Kidney (tissue), 13 donors: ENCODE measurements at regions not wholly inside any gene's neighbourhood (a gene's known extent, or its start where the extent isn't known, plus 50 kb on each side); places are given as distances from the start of the nearest gene placed in this dataset.
A peak's percentile ranks its signal among the peaks of the same experiment; 100 is the strongest.

Experiments
- DNase-seq, 5 donors: peaks; one replicate each; pipeline ENCODE4 v3.0.0-alpha.2; 2013 to 2020
- FAIRE-seq: peaks from 2 replicates; lab custom pipeline; 2012; peaks lifted over from hg19 to GRCh38; lab: Jason Lieb, UNC
- H3K27ac ChIP-seq, 2 donors: one replicate each; pipeline ENCODE4 v1.7.0; 2013; ENCODE audit warnings: low read depth in 2 of 2, low read length in 2 of 2, inconsistent platforms in 1 of 2
- H3K27me3 ChIP-seq: one replicate; pipeline ENCODE4 v1.7.1; 2013; ENCODE audit warnings: low read length, inconsistent platforms; ENCODE audit not compliant: control insufficient read depth, insufficient read depth
- H3K36me3 ChIP-seq, 3 donors: one replicate each; pipeline versions ENCODE4 v1.7.0 to v1.7.1; 2013; ENCODE audit warnings: low read length in 3 of 3, control low read depth in 1 of 3, inconsistent platforms in 1 of 3; ENCODE audit not compliant: insufficient read depth in 3 of 3, control insufficient read depth in 2 of 3
- H3K4me1 ChIP-seq, 3 donors: one replicate each; pipeline versions ENCODE4 v1.7.0 to v1.7.1; 2013; ENCODE audit warnings: low read length in 3 of 3, inconsistent platforms in 1 of 3, low read depth in 1 of 3; ENCODE audit not compliant: control insufficient read depth in 2 of 3, insufficient read depth in 2 of 3
- H3K4me3 ChIP-seq, 3 donors: one replicate each; pipeline versions ENCODE4 v1.7.0 to v1.8.1; 2013; ENCODE audit warnings: low read length in 3 of 3, control low read depth in 1 of 3, inconsistent platforms in 1 of 3
- H3K9ac ChIP-seq, 3 donors: one replicate each; pipeline versions ENCODE4 v1.7.0 to v1.7.1; 2013; ENCODE audit warnings: low read length in 3 of 3, control low read depth in 1 of 3, inconsistent platforms in 1 of 3
- H3K9me3 ChIP-seq, 3 donors: one replicate each; pipeline versions ENCODE4 v1.7.0 to v1.7.1; 2013; ENCODE audit warnings: low read length in 3 of 3, control low read depth in 1 of 3, inconsistent platforms in 1 of 3; ENCODE audit not compliant: control insufficient read depth in 2 of 3, insufficient read depth in 1 of 3
- intact Hi-C: fragments of 100-400 bp; cut with DNase I; formaldehyde crosslinking; loops from one replicate; pipeline ENCODE4 v1.11.1; 2022
- TF ChIP-seq, protein P1 (sequence below): IDR thresholded peaks from 3 replicates; pipeline ENCODE4 v1.5.1; 2012; ENCODE audit warnings: mild to moderate bottlenecking, moderate library complexity, borderline replicate concordance; ENCODE audit not compliant: insufficient read depth; ENCODE audit errors: extremely low read depth
- donor health status: control.
- donor health status: control.
- donor health status: control.
- donor health status: control.
- donor health status: control.
- donor health status: DM: yes; HTN: yes; CAD: no.
- donor health status: Normal renal cell carcinoma (clear cell type).

DNA sequence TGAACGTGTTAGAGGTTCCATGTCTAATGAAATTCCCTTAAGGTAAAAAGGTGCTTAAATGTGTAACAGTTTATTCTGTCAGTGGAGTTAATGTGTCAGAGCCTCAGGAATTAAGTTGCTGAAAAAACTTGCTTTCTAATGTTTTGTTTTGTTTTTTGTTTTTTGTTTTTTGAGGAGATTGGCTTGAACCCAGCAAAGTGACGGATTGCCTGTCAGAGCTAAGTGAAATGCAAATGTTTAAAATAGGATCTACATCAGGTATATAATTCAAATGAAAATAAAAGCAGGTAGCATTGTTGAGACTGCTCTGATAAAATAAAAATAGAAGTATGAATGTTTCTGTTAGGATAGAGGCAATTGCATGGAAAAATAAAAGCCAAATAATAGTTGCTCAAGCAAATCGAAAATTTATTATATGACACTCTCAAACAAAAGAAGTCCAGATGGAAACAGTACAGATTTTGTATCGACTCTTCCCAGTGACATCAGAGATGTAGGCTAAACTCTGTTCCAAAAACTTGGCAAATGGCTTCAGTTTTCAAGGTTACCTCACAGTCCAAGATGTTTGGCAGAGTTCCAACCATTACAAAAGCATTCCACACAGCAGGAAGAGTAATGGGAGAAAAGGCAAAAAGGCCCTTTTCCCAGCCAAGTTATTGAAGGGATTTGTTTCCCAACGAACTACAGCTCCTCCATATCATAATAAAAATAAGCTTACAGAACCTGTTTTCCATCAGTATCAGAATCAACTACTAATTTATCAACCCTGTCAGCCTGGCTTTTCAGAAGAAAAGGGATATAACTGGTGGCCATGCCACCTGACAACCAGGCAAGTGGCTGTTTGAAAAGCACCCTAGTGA, 291.0 kb downstream of the TBL1XR1 start:
- H3K27me3 ChIP-seq, result no peaks in the 10 kb centered on the region
- no peak overlapping the region for H3K27ac ChIP-seq
- H3K9me3 ChIP-seq, result no peaks in the 10 kb centered on the region
- TF ChIP-seq, protein P1, sequence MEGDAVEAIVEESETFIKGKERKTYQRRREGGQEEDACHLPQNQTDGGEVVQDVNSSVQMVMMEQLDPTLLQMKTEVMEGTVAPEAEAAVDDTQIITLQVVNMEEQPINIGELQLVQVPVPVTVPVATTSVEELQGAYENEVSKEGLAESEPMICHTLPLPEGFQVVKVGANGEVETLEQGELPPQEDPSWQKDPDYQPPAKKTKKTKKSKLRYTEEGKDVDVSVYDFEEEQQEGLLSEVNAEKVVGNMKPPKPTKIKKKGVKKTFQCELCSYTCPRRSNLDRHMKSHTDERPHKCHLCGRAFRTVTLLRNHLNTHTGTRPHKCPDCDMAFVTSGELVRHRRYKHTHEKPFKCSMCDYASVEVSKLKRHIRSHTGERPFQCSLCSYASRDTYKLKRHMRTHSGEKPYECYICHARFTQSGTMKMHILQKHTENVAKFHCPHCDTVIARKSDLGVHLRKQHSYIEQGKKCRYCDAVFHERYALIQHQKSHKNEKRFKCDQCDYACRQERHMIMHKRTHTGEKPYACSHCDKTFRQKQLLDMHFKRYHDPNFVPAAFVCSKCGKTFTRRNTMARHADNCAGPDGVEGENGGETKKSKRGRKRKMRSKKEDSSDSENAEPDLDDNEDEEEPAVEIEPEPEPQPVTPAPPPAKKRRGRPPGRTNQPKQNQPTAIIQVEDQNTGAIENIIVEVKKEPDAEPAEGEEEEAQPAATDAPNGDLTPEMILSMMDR, result no peak
- no peak overlapping the region for H3K9ac ChIP-seq
- intact Hi-C loops, result no loop called here
- DNase-seq (peak in 3 of 5 donors; percentile 22 to 89 (median 83)), FAIRE-seq (no peak)
- no peak overlapping the region for H3K4me3 ChIP-seq
- peaks cover 0 to 3% (median 0%) of the 10 kb centered on the region in 3 donors for H3K4me1 ChIP-seq
- no peaks in the 10 kb centered on the region for H3K36me3 ChIP-seq

DNA sequence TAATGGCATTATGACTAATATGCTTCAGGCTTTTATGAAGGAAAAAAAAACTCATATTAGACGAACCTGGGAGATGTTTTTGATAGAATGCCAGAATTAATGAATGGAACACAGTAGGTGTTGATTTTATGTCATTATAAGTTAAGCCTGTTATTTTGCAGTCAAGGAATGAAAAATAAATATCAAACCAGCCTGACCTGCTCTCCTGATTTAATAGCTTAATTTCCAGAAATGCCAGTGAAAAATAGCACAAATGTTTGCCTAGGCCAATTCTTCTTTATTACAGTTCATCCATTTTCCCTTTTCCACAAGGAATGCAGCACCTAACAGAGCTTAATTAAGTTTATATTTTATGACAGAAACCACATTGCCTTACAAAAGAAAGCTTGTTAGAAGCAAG, 292.0 kb downstream of the TBL1XR1 start:
- Histone ChIP-seq H3K9me3 (no peaks in the 10 kb centered on the region), H3K27me3 (no peaks in the 10 kb centered on the region), H3K36me3 (no peaks in the 10 kb centered on the region), H3K4me1 (peaks cover 0 to 3% (median 0%) of the 10 kb centered on the region in 3 donors), H3K27ac (no peak overlapping the region), H3K9ac (no peak overlapping the region), H3K4me3 (no peak overlapping the region)
- no peak for DNase-seq
- intact Hi-C loops, result no loop called here
- FAIRE-seq, result no peak
- TF ChIP-seq, protein P1, result no peak

DNA sequence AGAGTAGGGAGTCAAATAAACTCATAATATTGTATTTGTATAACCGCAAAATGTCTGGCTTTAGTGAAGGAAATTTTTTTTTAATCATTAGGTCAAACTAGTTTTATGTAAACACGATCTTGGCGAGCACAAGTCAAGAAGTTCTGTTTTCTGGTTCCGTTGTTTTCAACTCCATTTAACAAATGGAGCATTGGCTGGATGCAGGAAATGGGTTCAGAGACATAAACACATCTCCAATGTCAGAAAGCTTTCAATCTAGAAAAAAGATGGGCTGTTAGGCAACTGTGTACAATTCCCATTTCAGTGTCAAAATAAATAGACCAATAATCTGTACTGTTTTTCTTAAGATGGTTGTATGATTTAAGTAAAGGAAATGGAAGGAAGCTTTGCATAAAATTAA, 292.8 kb downstream of the TBL1XR1 start:
- Histone ChIP-seq H3K4me1 (peaks cover 0 to 3% (median 0%) of the 10 kb centered on the region in 3 donors), H3K36me3 (no peaks in the 10 kb centered on the region), H3K27ac (no peak overlapping the region), H3K4me3 (no peak overlapping the region), H3K27me3 (no peaks in the 10 kb centered on the region), H3K9me3 (no peaks in the 10 kb centered on the region), H3K9ac (no peak overlapping the region)
- DNase-seq, result no peak
- TF ChIP-seq, protein P1, result no peak
- intact Hi-C loops, result no loop called here
- FAIRE-seq, result no peak
